Muscle layer of duodenum (tissue), 2 donors: ENCODE measurements at regions not wholly inside any gene's neighbourhood (a gene's known extent, or its start where the extent isn't known, plus 50 kb on each side); places are given as distances from the start of the nearest gene placed in this dataset.

Experiments used
- H3K27ac ChIP-seq: one replicate; pipeline ENCODE4 v1.7.0; 2013; ENCODE audit warnings: mild to moderate bottlenecking, low read length
- H3K27me3 ChIP-seq: one replicate; pipeline ENCODE4 v1.7.0; 2013; ENCODE audit warnings: low read depth, mild to moderate bottlenecking, control low read depth, low read length
- H3K36me3 ChIP-seq, 2 donors: one replicate each; pipeline ENCODE4 v1.7.0; 2013; ENCODE audit warnings: low read length in 2 of 2, control low read depth in 1 of 2, mild to moderate bottlenecking in 1 of 2; ENCODE audit not compliant: insufficient read depth in 2 of 2, control insufficient read depth in 1 of 2
- H3K4me1 ChIP-seq, 2 donors: one replicate each; pipeline ENCODE4 v1.7.0; 2013; ENCODE audit warnings: low read length in 2 of 2, mild to moderate bottlenecking in 2 of 2, control low read depth in 1 of 2, moderate library complexity in 1 of 2; ENCODE audit not compliant: insufficient read depth in 2 of 2, control insufficient read depth in 1 of 2
- H3K4me3 ChIP-seq, 2 donors: one replicate each; pipeline ENCODE4 v1.7.0; 2013; ENCODE audit warnings: low read length in 2 of 2, low read depth in 1 of 2, mild to moderate bottlenecking in 1 of 2
- H3K9me3 ChIP-seq, 2 donors: one replicate each; pipeline ENCODE4 v1.7.0; 2013; ENCODE audit warnings: low read length in 2 of 2, control low read depth in 1 of 2, mild to moderate bottlenecking in 1 of 2; ENCODE audit not compliant: control insufficient read depth in 1 of 2
- donor health status: healthy.

DNA sequence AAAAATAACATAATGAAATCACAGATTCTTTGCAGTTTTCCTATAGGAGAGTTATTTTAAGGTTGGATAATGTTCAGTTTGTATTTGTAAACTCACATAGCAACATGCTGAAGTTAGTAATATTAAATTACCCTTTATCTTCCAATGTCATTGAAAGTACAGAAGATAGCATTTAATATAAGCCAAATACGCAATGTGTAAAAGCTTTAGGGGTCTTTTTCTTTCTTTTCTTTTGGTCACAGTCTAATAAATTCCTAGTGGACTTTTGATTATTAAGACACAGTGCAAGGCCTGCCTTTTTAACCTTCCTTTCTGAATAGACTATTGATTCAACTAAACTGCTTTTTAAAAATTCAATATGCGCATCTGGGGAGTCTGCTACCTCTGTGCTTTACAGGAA, 79.3 kb downstream of the OTOL1 start:
- no peaks in the 10 kb centered on the region for H3K9me3 ChIP-seq
- H3K36me3 ChIP-seq = no peaks in the 10 kb centered on the region
- H3K27me3 ChIP-seq = no peaks in the 10 kb centered on the region
- no peak overlapping the region for H3K4me3 ChIP-seq
- no peaks in the 10 kb centered on the region for H3K4me1 ChIP-seq
- H3K27ac ChIP-seq = no peak overlapping the region

DNA sequence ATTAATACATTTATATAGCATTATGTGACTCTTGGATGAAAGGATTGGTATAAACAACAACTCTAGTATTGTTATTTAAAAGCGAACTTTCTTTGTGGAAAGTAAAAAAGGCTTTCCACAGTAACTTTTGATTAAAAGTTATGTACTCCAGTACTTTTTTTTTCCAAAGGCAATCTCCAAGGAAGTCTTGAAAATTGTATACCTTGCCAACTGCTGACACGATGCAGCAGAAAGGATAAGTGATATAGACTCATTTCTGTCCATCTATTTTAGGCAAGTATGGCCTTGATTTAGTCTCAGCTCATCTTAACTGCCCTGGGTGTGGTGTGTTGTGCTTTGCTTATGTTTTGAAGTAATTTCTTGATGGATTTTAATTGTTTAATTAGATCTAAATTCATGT, 79.7 kb downstream of the OTOL1 start:
- H3K4me3 ChIP-seq = no peak overlapping the region

DNA sequence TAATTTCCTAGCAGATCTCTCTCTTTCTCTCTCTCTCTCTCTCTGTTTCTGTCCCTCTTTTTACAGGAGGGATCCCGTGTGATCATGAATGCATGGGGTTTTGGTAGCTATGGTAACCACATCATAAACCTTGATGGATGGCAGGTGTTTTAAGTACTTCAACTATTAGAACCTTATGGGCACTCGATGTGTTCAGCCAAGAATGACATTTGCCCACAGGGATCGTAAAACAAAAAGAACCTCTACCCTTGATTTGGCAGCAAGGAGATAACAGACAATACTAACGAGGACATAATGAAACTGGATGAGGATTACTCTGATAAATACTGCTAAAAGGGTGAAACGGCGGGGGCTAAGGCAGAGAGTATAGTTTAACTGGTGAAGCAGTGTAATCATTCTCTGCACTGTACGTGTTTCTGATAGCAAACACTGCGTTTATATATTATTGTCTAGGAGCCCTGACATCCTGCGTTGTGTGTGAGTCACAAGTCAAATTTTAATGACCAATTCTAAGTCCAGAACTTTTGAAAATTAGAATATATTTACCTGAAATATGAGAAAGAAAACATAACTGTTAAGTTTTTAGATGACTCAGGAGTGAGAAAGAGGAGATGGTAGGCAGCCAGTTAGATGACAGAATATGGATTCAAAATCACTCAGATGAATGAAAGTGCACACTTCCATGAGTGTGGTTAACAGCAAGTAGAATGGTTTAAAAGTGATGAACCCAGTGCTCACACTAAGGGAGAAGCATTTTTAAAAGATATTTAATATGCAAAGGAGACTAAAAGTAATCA, 80.3 kb downstream of the OTOL1 start:
- no peaks in the 10 kb centered on the region for H3K36me3 ChIP-seq
- H3K4me3 ChIP-seq = no peak overlapping the region
- no peaks in the 10 kb centered on the region for H3K4me1 ChIP-seq
- H3K27ac ChIP-seq = no peak overlapping the region
- H3K9me3 ChIP-seq = no peaks in the 10 kb centered on the region
- H3K27me3 ChIP-seq = no peaks in the 10 kb centered on the region

More for the DNA sequence above, 79.7 kb downstream of the OTOL1 start:
- Histone ChIP-seq H3K27me3 (no peaks in the 10 kb centered on the region), H3K36me3 (no peaks in the 10 kb centered on the region), H3K27ac (no peak overlapping the region), H3K4me1 (no peaks in the 10 kb centered on the region), H3K9me3 (no peaks in the 10 kb centered on the region)

- Histone ChIP-seq H3K4me1 (no peaks in the 10 kb centered on the region), H3K27ac (no peak overlapping the region), H3K36me3 (no peaks in the 10 kb centered on the region), H3K9me3 (no peaks in the 10 kb centered on the region), H3K27me3 (no peaks in the 10 kb centered on the region), H3K4me3 (no peak overlapping the region)
Observed at GRCh38 chr3:161577662-161578061, 81.1 kb downstream of the OTOL1 start.

- H3K4me1 ChIP-seq = no peaks in the 10 kb centered on the region
- H3K27me3 ChIP-seq = no peaks in the 10 kb centered on the region
- H3K27ac ChIP-seq = no peak overlapping the region
- H3K36me3 ChIP-seq = no peaks in the 10 kb centered on the region
- no peak overlapping the region for H3K4me3 ChIP-seq
- no peaks in the 10 kb centered on the region for H3K9me3 ChIP-seq
Observed at GRCh38 chr3:161579395-161580126, 83.0 kb downstream of the OTOL1 start.

DNA sequence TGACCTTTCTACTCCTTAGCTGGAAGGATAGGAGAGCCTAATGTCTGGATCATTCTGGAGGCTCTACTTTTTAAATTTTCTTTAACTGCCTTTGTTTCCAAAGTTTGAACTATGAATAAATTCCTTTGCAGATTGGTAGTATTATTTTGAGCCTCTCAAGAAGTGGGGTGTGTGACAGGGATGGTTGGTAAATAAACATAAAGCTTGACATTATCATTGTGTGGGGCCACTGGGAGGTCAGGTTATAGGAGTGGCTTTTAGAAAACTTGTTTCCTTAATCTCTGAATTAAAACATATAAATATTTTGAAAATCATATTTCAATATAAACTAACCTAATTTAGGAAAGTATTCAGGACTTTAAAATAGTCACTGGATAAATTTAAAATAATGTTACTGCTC, 89.3 kb downstream of the OTOL1 start:
- Histone ChIP-seq H3K27me3 (no peaks in the 10 kb centered on the region), H3K27ac (no peak overlapping the region), H3K9me3 (no peaks in the 10 kb centered on the region), H3K4me1 (no peaks in the 10 kb centered on the region), H3K4me3 (no peak overlapping the region), H3K36me3 (no peaks in the 10 kb centered on the region)

DNA sequence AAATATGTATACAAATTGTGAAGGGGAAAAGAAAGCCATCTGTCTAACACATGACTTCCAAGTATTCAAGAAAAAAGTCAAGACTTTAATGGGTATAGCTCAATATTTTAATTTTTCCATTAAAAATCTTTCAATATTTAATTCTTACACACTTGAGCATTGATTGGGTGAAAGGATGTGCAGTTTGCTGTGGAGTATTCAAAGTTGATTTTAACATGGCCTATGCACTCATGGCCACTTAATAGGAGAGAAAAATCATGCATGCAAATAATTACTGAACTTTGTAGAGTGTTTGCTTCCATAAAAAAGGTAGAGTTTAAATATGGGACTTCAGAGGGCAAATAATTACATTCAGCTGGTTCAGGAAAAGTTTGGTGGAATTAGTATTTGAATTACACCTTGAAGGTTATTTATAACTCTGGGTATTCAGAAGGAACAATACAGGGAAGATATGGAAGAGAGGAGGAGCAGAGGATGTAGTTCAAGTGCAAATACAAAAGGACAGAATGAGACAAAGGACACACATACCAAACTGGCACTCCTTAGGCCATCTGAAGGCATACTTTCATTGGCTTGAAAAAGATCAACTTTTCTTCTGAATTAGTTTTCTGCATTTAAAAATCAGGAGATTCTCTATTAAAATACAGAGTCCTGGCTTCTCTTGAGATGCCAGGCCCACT, 90.1 kb downstream of the OTOL1 start:
- Histone ChIP-seq H3K9me3 (no peaks in the 10 kb centered on the region), H3K4me3 (no peak overlapping the region), H3K36me3 (no peaks in the 10 kb centered on the region), H3K4me1 (no peaks in the 10 kb centered on the region), H3K27me3 (no peaks in the 10 kb centered on the region), H3K27ac (no peak overlapping the region)

DNA sequence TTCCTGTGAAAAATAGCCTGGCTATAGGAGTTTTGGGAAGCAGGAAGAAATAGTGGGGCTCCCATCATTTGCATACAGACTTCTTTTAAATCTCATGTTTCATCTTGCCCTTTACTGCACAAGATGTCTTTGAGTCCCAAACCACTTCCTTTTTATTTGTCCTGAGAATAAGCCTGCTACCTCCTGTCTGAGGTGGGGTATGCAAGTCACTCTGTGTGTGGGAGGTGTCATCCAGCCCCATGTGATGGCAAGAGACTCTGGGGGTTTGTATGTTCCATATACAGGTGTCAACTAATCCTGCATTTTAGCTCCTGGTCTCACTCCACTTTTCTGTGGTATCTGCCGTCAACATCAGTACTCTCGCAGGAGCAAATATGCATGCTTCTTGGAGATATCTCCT, 102.0 kb downstream of the OTOL1 start:
- Histone ChIP-seq H3K9me3 (no peaks in the 10 kb centered on the region), H3K27me3 (no peaks in the 10 kb centered on the region)

GRCh38 chr3:161599697-161600096, 103.1 kb downstream of the OTOL1 start:
- H3K9me3 ChIP-seq = no peaks in the 10 kb centered on the region
- no peaks in the 10 kb centered on the region for H3K4me1 ChIP-seq
- H3K27ac ChIP-seq = no peak overlapping the region
- H3K36me3 ChIP-seq = no peaks in the 10 kb centered on the region
- H3K4me3 ChIP-seq = no peak overlapping the region
- no peaks in the 10 kb centered on the region for H3K27me3 ChIP-seq

More for the DNA sequence above, 102.0 kb downstream of the OTOL1 start:
- no peak overlapping the region for H3K27ac ChIP-seq
- H3K36me3 ChIP-seq = no peaks in the 10 kb centered on the region
- no peak overlapping the region for H3K4me3 ChIP-seq
- H3K4me1 ChIP-seq = no peaks in the 10 kb centered on the region

DNA sequence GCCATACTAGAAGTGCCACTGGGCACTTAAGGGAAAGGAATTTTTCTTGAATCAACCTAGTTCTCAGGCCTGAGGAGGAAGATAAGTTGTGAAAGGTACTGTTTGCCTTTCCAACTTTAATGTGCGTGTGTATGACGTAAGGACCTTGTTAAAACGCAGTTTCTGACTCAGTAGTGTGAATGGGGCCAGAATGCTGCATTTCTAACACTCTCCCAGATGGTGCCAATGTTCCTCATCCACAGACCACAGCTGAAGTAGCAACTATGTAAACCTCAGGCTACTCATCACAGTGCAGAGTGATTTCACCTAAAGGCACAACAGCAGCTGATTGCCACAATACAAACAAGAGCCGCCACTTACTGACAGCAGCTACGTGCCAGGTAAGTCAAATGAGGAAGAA, 103.6 kb downstream of the OTOL1 start:
- H3K4me1 ChIP-seq = no peaks in the 10 kb centered on the region
- no peak overlapping the region for H3K27ac ChIP-seq
- H3K4me3 ChIP-seq = no peak overlapping the region
- H3K9me3 ChIP-seq = no peaks in the 10 kb centered on the region
- no peaks in the 10 kb centered on the region for H3K36me3 ChIP-seq
- H3K27me3 ChIP-seq = no peaks in the 10 kb centered on the region

- Histone ChIP-seq H3K4me3 (no peak overlapping the region), H3K9me3 (no peaks in the 10 kb centered on the region), H3K4me1 (no peaks in the 10 kb centered on the region), H3K27ac (no peak overlapping the region), H3K36me3 (no peaks in the 10 kb centered on the region), H3K27me3 (no peaks in the 10 kb centered on the region)
Observed at GRCh38 chr3:161602475-161602874, 105.9 kb downstream of the OTOL1 start.
